HepG2 (cell line): ENCODE measurements at regions not wholly inside any gene's neighbourhood (a gene's known extent, or its start where the extent isn't known, plus 50 kb on each side); places are given as distances from the start of the nearest gene placed in this dataset.

ENCODE experiments used
- ATAC-seq: fragments of 200-7000 bp; cut with Tn5 transposase; 3 replicates; pipeline ENCODE4 v1.9.1; 2020; ENCODE audit warnings: mild to moderate bottlenecking, moderate library complexity
- BruUV-seq: library from RNA; stranded (reverse); fragments of 400-500 nt; replicated peaks from 2 replicates; lab custom pipeline; 2021; lab: Mats Ljungman, UMichigan
- CTCF ChIA-PET: fragments of 300-600 bp; formaldehyde crosslinking; extraction: SDS; loops from one replicate; lab custom pipeline; 2021; ENCODE audit warnings: low total read pairs, inconsistent platforms, low intra/inter-chr PET ratio; lab: Yijun Ruan, JAX
- POLR2A ChIA-PET: fragments of 350-600 bp; sonication (Branson Sonifier 250); formaldehyde crosslinking; loops from one replicate; lab custom pipeline; 2020; ENCODE audit warnings: antibody characterized with exemption, inconsistent platforms; lab: Yijun Ruan, JAX
- DNase-seq: peaks from one replicate; pipeline ENCODE4 v3.0.0-alpha.2; 2015; ENCODE audit warnings: low spot score
- FAIRE-seq: peaks from 3 replicates; lab custom pipeline; 2011; peaks lifted over from hg19 to GRCh38; lab: Jason Lieb, UNC
- H2AFZ ChIP-seq: one replicate; pipeline ENCODE4 v1.6.1; 2011; ENCODE audit warnings: low read length, inconsistent platforms
- H3K27ac ChIP-seq: fragments of 300-600 bp; 3 replicates; pipeline ENCODE4 v1.8.0; 2011; ENCODE audit warnings: mixed run types, mild to moderate bottlenecking, mixed read lengths, low read length, inconsistent platforms; ENCODE audit not compliant: insufficient read depth; ENCODE audit errors: extremely low read length
- H3K27me3 ChIP-seq, 2 experiments: fragments of 200-600 bp in 1 of 2; 2 replicates in 1 of 2; 3 replicates in 1 of 2; pipeline versions ENCODE4 v1.6.0 to v1.8.0; 2011; ENCODE audit warnings: low read length in 2 of 2, mild to moderate bottlenecking in 2 of 2, moderate library complexity in 2 of 2, inconsistent platforms in 1 of 2; ENCODE audit not compliant: insufficient read depth in 2 of 2, control insufficient read depth in 1 of 2
- H3K36me3 ChIP-seq, 2 experiments: fragments of 200-600 bp in 1 of 2; replicated peaks in 1 of 2; 2 replicates in 1 of 2; 3 replicates in 1 of 2; pipeline versions ENCODE4 v1.5.1 to v1.8.0; 2011; ENCODE audit warnings: low read length in 2 of 2, inconsistent platforms in 1 of 2; ENCODE audit not compliant: insufficient read depth in 2 of 2, control insufficient read depth in 1 of 2
- H3K4me1 ChIP-seq: 2 replicates; pipeline ENCODE4 v1.5.1; 2012; ENCODE audit warnings: low read length, inconsistent platforms; ENCODE audit not compliant: insufficient read depth
- H3K4me2 ChIP-seq: 2 replicates; pipeline ENCODE4 v1.6.0; 2011; ENCODE audit warnings: low read depth, low read length, inconsistent platforms
- H3K4me3 ChIP-seq, 3 experiments: fragments of 200-600 bp in 1 of 3; sonication (generic), shearing (Covaris generic) in 1 of 3; replicated peaks in 1 of 3; 2 replicates each; pipeline ENCODE4 v1.5.1; 2011 to 2016; ENCODE audit warnings: low read length in 3 of 3, inconsistent platforms in 2 of 3, low read depth in 2 of 3, mild to moderate bottlenecking in 2 of 3, control low read depth in 1 of 3, mixed read lengths in 1 of 3; ENCODE audit not compliant: insufficient read depth in 1 of 3
- H3K79me2 ChIP-seq: one replicate; pipeline ENCODE4 v1.6.1; 2011; ENCODE audit warnings: low read length, inconsistent platforms; ENCODE audit not compliant: insufficient read depth
- H3K9ac ChIP-seq: 2 replicates; pipeline ENCODE4 v1.6.0; 2011; ENCODE audit warnings: mild to moderate bottlenecking, low read depth, low read length, inconsistent platforms; ENCODE audit not compliant: insufficient read depth
- H3K9me3 ChIP-seq: 2 replicates; pipeline ENCODE4 v1.5.1; 2012; ENCODE audit warnings: mild to moderate bottlenecking, low read length
- H4K20me1 ChIP-seq: 2 replicates; pipeline ENCODE4 v1.6.0; 2011; ENCODE audit warnings: inconsistent platforms, mild to moderate bottlenecking, low read length, moderate library complexity; ENCODE audit not compliant: insufficient read depth
- AGO1 ChIP-seq: fragments of 200-400 bp; formaldehyde crosslinking; IDR thresholded peaks from 2 replicates; pipeline ENCODE4 v1.6.1; 2017; ENCODE audit warnings: mild to moderate bottlenecking, low read depth, low read length, moderate library complexity; ENCODE audit not compliant: poor library complexity, severe bottlenecking
- GABPA ChIP-seq, 2 experiments: IDR thresholded peaks; 2 replicates each; pipeline ENCODE4 v1.6.1; 2011 to 2016; ENCODE audit warnings: low read depth in 2 of 2, low read length in 1 of 2, missing biosample characterization in 1 of 2, missing genetic modification characterization in 1 of 2
- MED13 ChIP-seq: sonication (generic); formaldehyde crosslinking; IDR thresholded peaks from 2 replicates; pipeline ENCODE4 v1.5.0; 2020; ENCODE audit warnings: missing genetic modification reagents
- PBX2 ChIP-seq: IDR thresholded peaks from 2 replicates; pipeline ENCODE4 v1.6.1; 2016; ENCODE audit warnings: control low read depth
- REST ChIP-seq, 2 experiments: IDR thresholded peaks; 2 replicates each; pipeline ENCODE4 v1.6.1; 2011 to 2012; ENCODE audit warnings: low read length in 2 of 2, borderline replicate concordance in 1 of 2, low read depth in 1 of 2, mild to moderate bottlenecking in 1 of 2, moderate library complexity in 1 of 2
- SOX6 ChIP-seq, 2 experiments: fragments of 450-650 bp in 1 of 2; sonication (generic) in 1 of 2; formaldehyde crosslinking in 1 of 2; IDR thresholded peaks; 2 replicates each; pipeline versions ENCODE4 v1.4.0 to v1.6.1; 2017 to 2020; ENCODE audit warnings: antibody characterized with exemption in 1 of 2, mild to moderate bottlenecking in 1 of 2, missing genetic modification reagents in 1 of 2
- SP5 ChIP-seq: IDR thresholded peaks from 2 replicates; pipeline ENCODE4 v1.6.1; 2016; ENCODE audit warnings: low read depth, borderline replicate concordance
- WIZ ChIP-seq: sonication (generic); formaldehyde crosslinking; IDR thresholded peaks from 2 replicates; pipeline ENCODE4 v1.5.1; 2020; ENCODE audit warnings: mild to moderate bottlenecking, missing genetic modification reagents
- ZBTB4 ChIP-seq: sonication (generic); formaldehyde crosslinking; IDR thresholded peaks from 2 replicates; pipeline ENCODE4 v1.4.0; 2020; ENCODE audit warnings: missing genetic modification reagents, mild to moderate bottlenecking, borderline replicate concordance
- ZFY ChIP-seq: sonication (generic); formaldehyde crosslinking; IDR thresholded peaks from 2 replicates; pipeline ENCODE4 v1.4.0; 2020; ENCODE audit warnings: missing genetic modification reagents
- ZNF24 ChIP-seq: fragments of 450-650 bp; IDR thresholded peaks from 2 replicates; pipeline ENCODE4 v1.6.1; 2017; ENCODE audit warnings: antibody characterized with exemption, mild to moderate bottlenecking
- ZNF282 ChIP-seq: fragments of 450-650 bp; IDR thresholded peaks from 2 replicates; pipeline ENCODE4 v1.6.1; 2018; ENCODE audit not compliant: partially characterized antibody
- in situ Hi-C: cut with HindIII; loops from 2 replicates; pipeline ENCODE4 v1.10.0; 2017; ENCODE audit warnings: low pct_unique_long_range_greater_than_20kb; ENCODE audit not compliant: extremely low pct_ligation_motif_present
- intact Hi-C: fragments of 100-400 bp; cut with micrococcal nuclease; formaldehyde crosslinking; loops from one replicate; pipeline ENCODE4 v1.10.0; 2022; ENCODE audit not compliant: unreplicated experiment
- TF ChIP-seq, protein P1 (sequence below): sonication (generic); formaldehyde crosslinking; IDR thresholded peaks from 2 replicates; pipeline ENCODE4 v1.9.0; 2021; ENCODE audit warnings: missing genetic modification reagents, mild to moderate bottlenecking, borderline replicate concordance
- TF ChIP-seq, protein P2 (sequence below): fragments of 450-650 bp; IDR thresholded peaks from 2 replicates; pipeline ENCODE4 v1.6.1; 2017

GRCh38 chr4:188511431-188511830 is 372.2 kb downstream of the TRIML1 start:
- H3K36me3 ChIP-seq: no peaks in the 10 kb centered on the region
- no peaks in the 10 kb centered on the region; the same call in 1 of the 2 replicates for H4K20me1 ChIP-seq
- no peak overlapping the region for H3K27ac ChIP-seq
- ChIA-PET CTCF (no interaction called here), POLR2A (no interaction called here)
- DNase-seq (no peak), FAIRE-seq (no peak), ATAC-seq (no peak)
- no peaks in the 10 kb centered on the region for H3K9me3 ChIP-seq
- no peaks in the 10 kb centered on the region for H3K79me2 ChIP-seq
- H3K9ac ChIP-seq: no peak overlapping the region
- no peak overlapping the region for H2AFZ ChIP-seq
- no peaks in the 10 kb centered on the region for H3K27me3 ChIP-seq
- H3K4me3 ChIP-seq: no peak overlapping the region
- intact Hi-C loops (no loop called here), in situ Hi-C loops (no loop called here)
- H3K4me2 ChIP-seq: no peak overlapping the region
- H3K4me1 ChIP-seq: peaks cover 9% of the 10 kb centered on the region; the same call in 1 of the 2 replicates
- BruUV-seq: no TSS peak
- TF ChIP-seq GABPA (IDR thresholded peaks at IDR 0.05; ENCODE audit: low read depth, low read length): no peak
- no peak for TF ChIP-seq GABPA (CRISPR knock-in tag; IDR thresholded peaks at IDR 0.05; ENCODE audit: low read depth)
- no peak for TF ChIP-seq REST (IDR thresholded peaks at IDR 0.05; ENCODE audit: borderline replicate concordance in 1 of 2, low read depth in 1 of 2, low read length in 2 of 2)
- TF ChIP-seq PBX2 (CRISPR knock-in tag): no peak
- no peak for TF ChIP-seq ZFY
- TF ChIP-seq ZNF282: no peak
- TF ChIP-seq ZNF24: no peak
- TF ChIP-seq SOX6 (IDR thresholded peaks at IDR 0.05): no peak
- TF ChIP-seq SOX6 (CRISPR knock-in tag; IDR thresholded peaks at IDR 0.05): no peak
- TF ChIP-seq, protein P1, sequence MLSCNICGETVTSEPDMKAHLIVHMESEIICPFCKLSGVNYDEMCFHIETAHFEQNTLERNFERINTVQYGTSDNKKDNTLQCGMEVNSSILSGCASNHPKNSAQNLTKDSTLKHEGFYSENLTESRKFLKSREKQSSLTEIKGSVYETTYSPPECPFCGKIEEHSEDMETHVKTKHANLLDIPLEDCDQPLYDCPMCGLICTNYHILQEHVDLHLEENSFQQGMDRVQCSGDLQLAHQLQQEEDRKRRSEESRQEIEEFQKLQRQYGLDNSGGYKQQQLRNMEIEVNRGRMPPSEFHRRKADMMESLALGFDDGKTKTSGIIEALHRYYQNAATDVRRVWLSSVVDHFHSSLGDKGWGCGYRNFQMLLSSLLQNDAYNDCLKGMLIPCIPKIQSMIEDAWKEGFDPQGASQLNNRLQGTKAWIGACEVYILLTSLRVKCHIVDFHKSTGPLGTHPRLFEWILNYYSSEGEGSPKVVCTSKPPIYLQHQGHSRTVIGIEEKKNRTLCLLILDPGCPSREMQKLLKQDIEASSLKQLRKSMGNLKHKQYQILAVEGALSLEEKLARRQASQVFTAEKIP: no peak
- no peak for TF ChIP-seq WIZ (CRISPR knock-in tag)
- no peak for TF ChIP-seq MED13 (CRISPR knock-in tag)
- TF ChIP-seq ZBTB4 (CRISPR knock-in tag): no peak
- no peak for TF ChIP-seq AGO1
- TF ChIP-seq, protein P2, sequence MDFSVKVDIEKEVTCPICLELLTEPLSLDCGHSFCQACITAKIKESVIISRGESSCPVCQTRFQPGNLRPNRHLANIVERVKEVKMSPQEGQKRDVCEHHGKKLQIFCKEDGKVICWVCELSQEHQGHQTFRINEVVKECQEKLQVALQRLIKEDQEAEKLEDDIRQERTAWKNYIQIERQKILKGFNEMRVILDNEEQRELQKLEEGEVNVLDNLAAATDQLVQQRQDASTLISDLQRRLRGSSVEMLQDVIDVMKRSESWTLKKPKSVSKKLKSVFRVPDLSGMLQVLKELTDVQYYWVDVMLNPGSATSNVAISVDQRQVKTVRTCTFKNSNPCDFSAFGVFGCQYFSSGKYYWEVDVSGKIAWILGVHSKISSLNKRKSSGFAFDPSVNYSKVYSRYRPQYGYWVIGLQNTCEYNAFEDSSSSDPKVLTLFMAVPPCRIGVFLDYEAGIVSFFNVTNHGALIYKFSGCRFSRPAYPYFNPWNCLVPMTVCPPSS: no peak
- no peak for TF ChIP-seq SP5
